OCI-LY1 (cell line): ENCODE measurements at regions not wholly inside any gene's neighbourhood (a gene's known extent, or its start where the extent isn't known, plus 50 kb on each side); places are given as distances from the start of the nearest gene placed in this dataset.

ENCODE experiments used
- EZH2 ChIP-seq: fragments of 200-600 bp; sonication (generic), shearing (Covaris generic); IDR thresholded peaks from 2 replicates; pipeline ENCODE4 v1.8.0; 2017; ENCODE audit warnings: borderline replicate concordance, mixed run types, mild to moderate bottlenecking, antibody characterized with exemption, low read length, moderate library complexity, mixed read lengths
- TF ChIP-seq, protein P1 (sequence below): fragments of 200-600 bp; sonication (generic), shearing (Covaris generic); IDR thresholded peaks from 2 replicates; pipeline ENCODE4 v1.5.1; 2017; ENCODE audit warnings: mild to moderate bottlenecking, antibody characterized with exemption, low read length, moderate library complexity, mixed read lengths

GRCh38 chr21:39124681-39125251 lies 58.5 kb downstream of the PSMG1 start:
- TF ChIP-seq, protein P1, sequence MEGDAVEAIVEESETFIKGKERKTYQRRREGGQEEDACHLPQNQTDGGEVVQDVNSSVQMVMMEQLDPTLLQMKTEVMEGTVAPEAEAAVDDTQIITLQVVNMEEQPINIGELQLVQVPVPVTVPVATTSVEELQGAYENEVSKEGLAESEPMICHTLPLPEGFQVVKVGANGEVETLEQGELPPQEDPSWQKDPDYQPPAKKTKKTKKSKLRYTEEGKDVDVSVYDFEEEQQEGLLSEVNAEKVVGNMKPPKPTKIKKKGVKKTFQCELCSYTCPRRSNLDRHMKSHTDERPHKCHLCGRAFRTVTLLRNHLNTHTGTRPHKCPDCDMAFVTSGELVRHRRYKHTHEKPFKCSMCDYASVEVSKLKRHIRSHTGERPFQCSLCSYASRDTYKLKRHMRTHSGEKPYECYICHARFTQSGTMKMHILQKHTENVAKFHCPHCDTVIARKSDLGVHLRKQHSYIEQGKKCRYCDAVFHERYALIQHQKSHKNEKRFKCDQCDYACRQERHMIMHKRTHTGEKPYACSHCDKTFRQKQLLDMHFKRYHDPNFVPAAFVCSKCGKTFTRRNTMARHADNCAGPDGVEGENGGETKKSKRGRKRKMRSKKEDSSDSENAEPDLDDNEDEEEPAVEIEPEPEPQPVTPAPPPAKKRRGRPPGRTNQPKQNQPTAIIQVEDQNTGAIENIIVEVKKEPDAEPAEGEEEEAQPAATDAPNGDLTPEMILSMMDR: no peak
- no peak for TF ChIP-seq EZH2
